ENCODE measurements at regions not wholly inside any gene's neighbourhood (a gene's known extent, or its start where the extent isn't known, plus 50 kb on each side); places are given as distances from the start of the nearest gene placed in this dataset.

GRCh38 chr12:115672506-115673080, 604.9 kb downstream of the MED13L start:
- H3K27me3 Mint-ChIP-seq (ENCODE audit: insufficient read depth, unreplicated experiment) = peaks cover 13% of the 10 kb centered on the region
- TF ChIP-seq CTCF (IDR thresholded peaks at IDR 0.05; ENCODE audit: unreplicated experiment) = no peak
- H3K36me3 Mint-ChIP-seq (ENCODE audit: insufficient read depth, unreplicated experiment) = no peaks in the 10 kb centered on the region
- POLR2A ChIA-PET = no interaction called here
- BruUV-seq (replicated peaks) = no TSS peak
- peaks cover 15% of the 10 kb centered on the region for H3K9me3 Mint-ChIP-seq (ENCODE audit: unreplicated experiment)
- H3K27ac Mint-ChIP-seq (ENCODE audit: low read depth, unreplicated experiment) = no peak overlapping the region
- peaks cover under 1% of the 10 kb centered on the region for H3K4me1 Mint-ChIP-seq (ENCODE audit: insufficient read depth, unreplicated experiment)
- intact Hi-C loops (cut with micrococcal nuclease) = no loop called here
- no peak for DNase-seq (ENCODE audit: unreplicated experiment)
- CTCF ChIA-PET = interaction anchor here (0.6 kb wide), 1 partner anchor 1035 kb away, joined by 3 read pairs; no protein-coding TSS in a partner anchor
- no peak overlapping the region for H3K4me3 Mint-ChIP-seq (ENCODE audit: unreplicated experiment)

GRCh38 chr12:115672086-115672485, 605.4 kb downstream of the MED13L start:
- no peak for DNase-seq (ENCODE audit: unreplicated experiment)
- no TSS peak for BruUV-seq (replicated peaks)
- CTCF ChIA-PET = interaction anchor here (0.6 kb wide), 1 partner anchor 1034 kb away, joined by 3 read pairs; no protein-coding TSS in a partner anchor

GRCh38 chr12:115670869-115671268, 606.6 kb downstream of the MED13L start:
- intact Hi-C loops (cut with micrococcal nuclease) = no loop called here
- TF ChIP-seq CTCF (IDR thresholded peaks at IDR 0.05; ENCODE audit: unreplicated experiment) = no peak
- Mint-ChIP-seq H3K9me3 (ENCODE audit: unreplicated experiment) (peaks cover 7% of the 10 kb centered on the region), H3K4me1 (ENCODE audit: insufficient read depth, unreplicated experiment) (peaks cover 5% of the 10 kb centered on the region), H3K36me3 (ENCODE audit: insufficient read depth, unreplicated experiment) (no peaks in the 10 kb centered on the region), H3K27me3 (ENCODE audit: insufficient read depth, unreplicated experiment) (peaks cover 13% of the 10 kb centered on the region), H3K27ac (ENCODE audit: low read depth, unreplicated experiment) (no peak overlapping the region), H3K4me3 (ENCODE audit: unreplicated experiment) (no peak overlapping the region)
- ChIA-PET POLR2A (no interaction called here), CTCF (no interaction called here)
- DNase-seq (ENCODE audit: unreplicated experiment) = no peak
- BruUV-seq (replicated peaks) = no TSS peak

More at GRCh38 chr12:115672086-115672485, 605.4 kb downstream of the MED13L start:
- POLR2A ChIA-PET = no interaction called here
- no peak for TF ChIP-seq CTCF (IDR thresholded peaks at IDR 0.05; ENCODE audit: unreplicated experiment)
- Mint-ChIP-seq H3K27me3 (ENCODE audit: insufficient read depth, unreplicated experiment) (peaks cover 13% of the 10 kb centered on the region), H3K4me1 (ENCODE audit: insufficient read depth, unreplicated experiment) (peaks cover 5% of the 10 kb centered on the region), H3K36me3 (ENCODE audit: insufficient read depth, unreplicated experiment) (no peaks in the 10 kb centered on the region), H3K9me3 (ENCODE audit: unreplicated experiment) (peaks cover 15% of the 10 kb centered on the region), H3K27ac (ENCODE audit: low read depth, unreplicated experiment) (no peak overlapping the region), H3K4me3 (ENCODE audit: unreplicated experiment) (no peak overlapping the region)
- intact Hi-C loops (cut with micrococcal nuclease) = no loop called here

- no peak overlapping the region for H3K4me3 Mint-ChIP-seq (ENCODE audit: unreplicated experiment)
- H3K4me1 Mint-ChIP-seq (ENCODE audit: insufficient read depth, unreplicated experiment) = peaks cover 5% of the 10 kb centered on the region
- BruUV-seq (replicated peaks) = no TSS peak
- no peak for DNase-seq (ENCODE audit: unreplicated experiment)
- ChIA-PET POLR2A (interaction anchor here (0.6 kb wide), 1 partner anchor 281 kb away, joined by 3 read pairs; no protein-coding TSS in a partner anchor), CTCF (interaction anchor here (0.5 kb wide), 1 partner anchor 39 kb away, joined by 4 read pairs; no protein-coding TSS in a partner anchor)
- no peaks in the 10 kb centered on the region for H3K27me3 Mint-ChIP-seq (ENCODE audit: insufficient read depth, unreplicated experiment)
- no peaks in the 10 kb centered on the region for H3K36me3 Mint-ChIP-seq (ENCODE audit: insufficient read depth, unreplicated experiment)
- intact Hi-C loops (cut with micrococcal nuclease) = no loop called here
- H3K27ac Mint-ChIP-seq (ENCODE audit: low read depth, unreplicated experiment) = no peak overlapping the region
- TF ChIP-seq CTCF (IDR thresholded peaks at IDR 0.05; ENCODE audit: unreplicated experiment) = no peak
- H3K9me3 Mint-ChIP-seq (ENCODE audit: unreplicated experiment) = peaks cover 7% of the 10 kb centered on the region
Observed at GRCh38 chr12:115667116-115667515, 610.4 kb downstream of the MED13L start.
